Muscle of arm (tissue), 1 donor: ENCODE measurements at regions not wholly inside any gene's neighbourhood (a gene's known extent, or its start where the extent isn't known, plus 50 kb on each side); places are given as distances from the start of the nearest gene placed in this dataset.

Source experiments
- DNase-seq: peaks from one replicate; pipeline ENCODE4 v3.0.0-alpha.2; 2013

- no peak for DNase-seq
Observed at GRCh38 chr4:180041576-180041975, 2201.6 kb upstream of the TENM3 start.

DNA sequence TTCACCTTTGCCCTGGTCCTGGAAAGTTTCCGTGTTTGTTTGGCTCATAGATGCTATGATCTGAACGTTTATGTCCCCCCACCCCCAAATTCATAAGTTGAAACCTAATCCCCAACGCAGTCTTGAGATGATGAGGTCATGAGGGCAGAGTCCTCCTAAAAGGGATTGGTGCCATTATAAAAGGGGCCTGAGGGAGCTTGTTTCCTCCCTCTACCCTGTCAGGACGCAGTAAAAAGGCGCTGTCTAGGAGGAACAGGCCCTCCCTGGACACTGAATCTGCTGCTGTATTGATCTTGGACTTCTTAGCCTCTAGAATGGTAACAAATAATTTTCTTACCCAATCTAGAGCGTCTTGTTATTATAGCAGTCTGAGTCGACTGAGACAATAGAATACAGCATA is 2190.6 kb upstream of the TENM3 start:
- DNase-seq = no peak

GRCh38 chr4:180054291-180054690 is 2188.9 kb upstream of the TENM3 start:
- no peak for DNase-seq

GRCh38 chr4:180057299-180057721 is 2185.9 kb upstream of the TENM3 start:
- DNase-seq = no peak

GRCh38 chr4:180057891-180058671 is 2185.1 kb upstream of the TENM3 start:
- peak; percentile 8 for DNase-seq

GRCh38 chr4:180058691-180059215 is 2184.4 kb upstream of the TENM3 start:
- DNase-seq = peak; percentile 67

- DNase-seq = peak; percentile 15
Observed at GRCh38 chr4:180059216-180059881, 2183.9 kb upstream of the TENM3 start.

- DNase-seq = peak; percentile 19
Observed at GRCh38 chr4:180060159-180060889, 2182.9 kb upstream of the TENM3 start.

DNA sequence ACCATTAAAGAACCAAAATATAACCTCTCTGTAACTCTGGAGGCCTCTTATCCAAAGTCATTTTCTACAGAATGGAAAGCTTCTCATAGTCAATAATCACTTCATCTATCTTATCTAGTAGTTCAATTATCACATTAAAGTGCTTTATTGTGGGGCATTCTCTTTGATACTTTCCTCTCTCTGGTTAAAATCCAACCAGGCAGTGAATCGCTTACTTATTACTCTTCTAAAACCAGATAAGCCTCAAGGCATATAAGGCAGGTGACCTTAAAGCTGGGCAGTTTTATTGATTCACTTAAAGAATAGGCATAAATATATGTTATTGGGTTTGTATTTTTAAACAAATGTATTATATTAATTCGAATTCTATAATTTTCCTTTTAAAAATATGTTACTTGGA is 2162.1 kb upstream of the TENM3 start:
- no peak for DNase-seq

- no peak for DNase-seq
Observed at GRCh38 chr4:180084561-180084960, 2158.6 kb upstream of the TENM3 start.

- DNase-seq = no peak
Observed at GRCh38 chr4:180086480-180087190, 2156.6 kb upstream of the TENM3 start.

GRCh38 chr4:180098586-180098985 is 2144.6 kb upstream of the TENM3 start:
- DNase-seq = peak; percentile 15

DNA sequence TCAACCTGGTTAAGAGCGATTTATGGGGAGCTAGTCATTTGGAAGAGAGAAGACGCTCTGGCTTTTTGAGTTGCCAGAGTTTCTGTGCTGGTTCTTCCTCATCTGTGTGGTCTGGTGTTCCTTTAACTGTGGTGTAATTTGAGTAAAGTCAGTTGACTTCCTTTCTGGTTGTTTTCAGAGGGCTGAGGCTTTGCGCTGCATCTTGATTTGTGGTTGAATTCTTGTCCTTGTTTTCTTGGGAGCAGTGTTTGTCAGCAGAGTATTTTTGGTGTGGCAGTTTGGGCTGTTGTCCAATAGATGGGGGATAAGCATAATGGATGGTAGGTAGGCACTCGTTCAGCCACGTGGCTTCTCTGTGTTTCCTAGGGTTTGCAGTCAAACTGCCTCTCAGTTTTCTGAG is 2143.2 kb upstream of the TENM3 start:
- no peak for DNase-seq

DNA sequence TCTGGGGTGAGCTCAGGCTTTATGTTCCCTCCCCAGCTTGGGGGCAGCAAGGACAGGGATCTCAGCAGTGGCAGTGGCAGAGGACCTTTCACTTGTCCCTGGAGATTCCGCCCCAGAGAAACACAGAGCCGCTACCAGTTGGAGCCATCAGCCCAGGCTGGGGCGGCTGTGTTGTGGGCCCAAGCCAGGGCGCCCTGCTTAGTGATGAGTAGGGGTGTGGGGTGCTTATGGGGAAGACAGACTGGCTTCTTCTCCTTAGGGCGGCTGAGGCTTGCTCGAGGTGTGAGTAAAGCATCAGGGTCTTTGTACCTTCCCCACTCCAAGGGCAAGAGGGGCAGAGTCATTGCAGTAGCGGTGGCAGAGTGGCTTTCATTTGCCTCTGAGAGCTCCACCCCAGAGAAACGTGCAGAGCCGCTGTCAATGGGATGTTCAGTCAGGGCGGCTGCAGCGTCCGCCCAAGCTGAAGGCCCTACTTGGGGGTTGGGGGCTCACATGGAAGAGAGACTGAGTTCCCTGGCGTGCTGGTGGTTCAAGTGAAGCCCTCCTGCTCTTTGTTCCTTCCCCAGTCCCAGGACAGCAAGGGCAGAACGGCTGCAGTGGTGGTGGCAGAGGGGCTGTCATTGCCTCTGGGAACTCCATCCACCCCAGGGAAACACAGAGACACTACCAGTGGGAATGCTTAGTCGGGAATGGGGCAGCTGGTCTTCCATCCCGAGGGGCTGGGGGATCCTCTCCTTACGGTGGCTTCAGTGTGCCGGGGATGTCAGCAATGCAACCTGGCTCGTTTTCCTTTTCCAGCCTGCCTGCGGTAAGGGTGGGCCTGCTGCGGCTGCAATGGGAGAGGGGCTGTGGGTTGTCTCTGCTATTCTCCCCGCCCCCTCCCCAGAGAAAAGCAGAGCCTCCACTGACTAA is 2142.5 kb upstream of the TENM3 start:
- no peak for DNase-seq

DNA sequence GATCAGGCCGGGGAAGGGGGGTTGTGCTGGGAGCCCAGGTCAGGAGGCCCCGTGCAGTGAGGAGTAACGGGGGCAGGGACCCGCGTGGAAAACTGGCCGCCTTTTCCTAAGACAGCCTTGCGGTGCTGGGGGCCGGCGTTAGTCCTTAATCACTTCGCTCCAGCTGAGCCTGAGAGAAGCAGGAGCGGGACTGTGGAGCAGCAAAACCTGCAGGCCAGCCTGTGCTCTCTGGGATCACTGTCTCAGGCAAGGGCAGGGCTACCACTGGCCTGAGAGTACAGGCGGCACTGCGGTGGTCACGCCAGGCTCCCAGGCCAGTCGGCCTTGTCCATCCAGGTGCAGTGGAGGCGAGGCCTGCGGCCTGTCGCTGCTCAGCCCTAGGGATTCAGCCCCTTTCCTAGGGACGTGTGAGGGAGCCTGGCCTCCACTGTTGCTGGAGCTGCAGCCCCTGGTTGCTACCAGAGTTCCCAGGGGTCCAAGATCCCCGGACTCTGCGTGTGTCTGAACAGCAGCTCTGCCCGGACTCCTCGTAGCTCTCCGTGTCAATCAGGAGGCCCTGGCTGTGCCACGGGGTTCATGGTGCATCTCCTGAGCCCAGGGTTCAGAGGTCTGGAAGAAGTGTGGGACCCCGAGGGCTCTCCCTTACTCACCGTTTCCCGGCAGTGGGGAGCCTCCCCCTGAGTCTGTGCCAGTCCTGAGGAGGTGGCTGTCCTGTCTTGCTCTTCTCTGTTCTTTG is 2141.7 kb upstream of the TENM3 start:
- DNase-seq = no peak

DNA sequence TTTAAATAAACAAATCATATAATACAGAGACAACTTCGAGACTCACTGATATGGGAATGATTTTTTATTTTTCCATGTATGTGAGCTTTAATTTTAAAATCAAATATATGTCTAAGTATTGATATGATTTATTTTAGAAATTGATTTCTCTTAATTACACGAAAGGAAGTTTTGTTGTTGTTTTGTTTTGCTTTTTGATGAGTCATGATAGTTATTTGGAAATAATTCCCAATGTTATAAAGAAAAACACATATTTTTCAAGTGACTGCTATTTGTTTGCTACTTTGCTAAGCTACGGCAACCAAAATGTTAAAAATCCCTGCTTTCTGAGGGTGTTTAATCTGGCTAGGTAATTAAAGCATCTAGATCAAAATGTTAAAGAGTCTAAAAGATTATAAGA is 2139.4 kb upstream of the TENM3 start:
- no peak for DNase-seq

- no peak for DNase-seq
Observed at GRCh38 chr4:180105362-180105761, 2137.8 kb upstream of the TENM3 start.

- DNase-seq = no peak
Observed at GRCh38 chr4:180106122-180106521, 2137.1 kb upstream of the TENM3 start.

DNA sequence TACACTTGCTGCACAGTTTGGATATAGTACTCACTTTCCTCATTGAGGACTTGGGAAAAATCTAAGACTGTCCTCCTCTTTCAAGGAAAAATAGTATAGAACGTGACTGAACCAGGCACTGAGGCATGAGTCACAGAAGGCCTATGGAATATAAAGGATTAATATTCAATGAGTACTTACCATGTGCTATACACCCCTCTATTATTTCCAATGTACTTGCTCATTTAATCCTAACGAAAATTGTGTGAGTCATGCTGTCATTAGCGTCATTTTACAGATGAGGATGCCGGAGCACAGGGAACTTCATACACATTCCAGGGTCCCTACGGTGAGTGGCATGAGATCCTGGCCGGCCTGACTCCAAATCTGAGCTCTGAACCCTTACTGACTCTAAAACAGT is 2136.2 kb upstream of the TENM3 start:
- no peak for DNase-seq

DNA sequence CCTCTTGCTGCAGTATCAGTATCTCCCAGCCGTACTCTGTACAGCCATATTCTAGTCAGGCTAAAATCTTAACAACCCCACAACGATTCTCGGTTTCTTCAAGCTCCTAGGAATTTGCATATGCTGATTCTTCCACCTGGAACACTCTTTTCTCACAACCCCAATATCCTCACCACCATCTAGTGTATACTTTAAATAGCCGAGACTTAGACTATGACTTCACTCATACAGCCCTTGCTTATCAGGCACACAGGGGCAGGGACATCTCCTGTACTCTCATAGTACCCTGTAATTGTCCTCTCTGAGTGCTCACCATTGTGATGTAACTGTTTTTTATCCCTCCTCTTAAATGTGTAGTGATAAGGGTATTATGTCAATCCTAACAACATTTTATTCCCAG is 2126.4 kb upstream of the TENM3 start:
- no peak for DNase-seq
